Left renal pelvis (tissue), 4 donors: ENCODE measurements at regions not wholly inside any gene's neighbourhood (a gene's known extent, or its start where the extent isn't known, plus 50 kb on each side); places are given as distances from the start of the nearest gene placed in this dataset.
"Not testable (repeated sequence)": the region's sequence is repeated elsewhere in the genome, so short reads cannot be mapped to it uniquely, and the experiment has no call there.

ENCODE experiments used
- DNase-seq, 4 donors: peaks; one replicate each; pipeline ENCODE4 v3.0.0-alpha.2; 2013; ENCODE audit warnings: low read depth in 4 of 4, low spot score in 3 of 4

GRCh38 chr2:17148407-17149145 lies 369.7 kb downstream of the RAD51AP2 start:
- peak in 2 of 4 donors; percentile 6 to 38 for DNase-seq

GRCh38 chr2:17146358-17146757 lies 371.9 kb downstream of the RAD51AP2 start:
- no peak for DNase-seq

DNA sequence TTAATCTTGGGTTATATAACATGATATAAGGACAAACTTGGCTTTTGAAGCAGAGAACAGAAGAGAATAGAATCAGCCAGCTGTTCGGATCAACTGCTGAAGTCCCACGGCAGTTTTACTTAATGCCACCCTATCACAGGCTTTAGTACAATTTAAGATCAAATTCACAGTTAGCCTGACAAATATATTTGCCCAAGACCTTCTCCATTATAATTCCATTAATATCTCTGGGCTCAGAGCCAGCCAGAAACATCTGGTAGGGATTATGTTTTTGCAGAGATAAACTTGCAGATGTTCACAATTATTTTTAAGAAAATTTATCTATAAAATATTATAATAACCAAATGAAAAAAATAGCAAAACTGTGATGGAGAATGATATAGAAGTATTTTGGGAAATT lies 381.4 kb downstream of the RAD51AP2 start:
- DNase-seq = no peak

DNA sequence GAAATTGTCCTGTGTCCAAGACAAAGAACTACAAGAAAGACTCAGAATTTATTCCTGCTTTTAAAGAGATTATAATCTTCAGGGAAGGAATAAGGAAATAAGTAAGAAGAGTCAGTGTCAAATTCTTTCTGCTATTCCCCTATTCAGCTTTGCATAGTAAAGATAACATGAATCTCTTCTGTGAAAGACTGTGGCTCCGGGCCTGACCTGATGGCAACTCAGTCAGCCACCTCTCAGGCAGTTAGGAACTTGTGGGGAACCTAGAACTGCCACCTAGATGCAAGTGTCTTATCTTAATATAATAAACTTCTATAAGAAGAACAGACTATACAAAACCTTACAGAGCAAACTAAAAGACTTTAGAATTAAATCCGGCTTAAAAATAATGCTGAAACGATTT lies 382.0 kb downstream of the RAD51AP2 start:
- no peak for DNase-seq

GRCh38 chr2:17135619-17136018 lies 382.6 kb downstream of the RAD51AP2 start:
- no peak for DNase-seq

DNA sequence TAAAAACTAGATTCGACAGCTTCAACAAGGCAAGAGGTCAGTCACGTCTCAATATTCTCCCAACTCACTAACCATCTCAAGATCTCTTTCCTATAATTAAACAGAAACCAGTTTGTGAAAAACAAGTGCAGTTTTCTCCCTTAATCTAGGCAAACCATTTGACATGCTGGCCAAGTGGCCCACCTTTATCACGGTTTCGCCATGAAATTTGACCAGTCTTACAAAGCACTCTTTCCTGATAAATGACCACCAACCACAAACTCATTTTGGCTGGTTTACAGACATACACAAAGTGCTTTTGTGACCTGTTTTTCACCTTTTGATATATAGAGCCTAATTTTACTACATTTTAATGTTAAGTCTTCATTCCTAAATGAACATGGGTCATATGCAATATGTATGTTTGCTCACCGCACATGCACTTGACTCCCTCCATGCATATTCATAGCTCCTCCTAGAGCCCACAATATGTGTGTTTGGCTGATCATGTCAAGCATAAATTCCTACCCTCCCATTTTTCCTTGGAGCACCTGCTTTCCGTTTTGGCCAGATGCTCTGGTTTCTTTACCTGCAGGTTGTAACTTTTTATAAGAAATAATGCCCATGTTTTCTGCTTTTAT lies 385.1 kb downstream of the RAD51AP2 start:
- no peak for DNase-seq

DNA sequence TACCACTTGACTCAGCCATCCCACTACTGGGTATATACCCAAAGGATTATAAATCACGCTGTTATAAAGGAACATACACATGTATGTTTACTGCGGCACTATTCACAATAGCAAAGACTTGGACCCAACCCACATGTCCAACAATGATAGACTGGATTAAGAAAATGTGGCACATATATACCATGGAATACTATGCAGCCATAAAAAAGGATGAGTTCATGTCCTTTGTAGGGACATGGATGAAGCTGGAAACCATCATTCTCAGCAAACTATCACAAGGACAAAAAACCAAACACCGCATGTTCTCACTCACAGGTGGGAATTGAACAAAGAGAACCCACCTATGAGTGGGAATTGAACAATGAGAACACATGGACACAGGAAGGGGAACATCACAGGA lies 387.6 kb downstream of the RAD51AP2 start:
- DNase-seq = not testable (repeated sequence)

DNA sequence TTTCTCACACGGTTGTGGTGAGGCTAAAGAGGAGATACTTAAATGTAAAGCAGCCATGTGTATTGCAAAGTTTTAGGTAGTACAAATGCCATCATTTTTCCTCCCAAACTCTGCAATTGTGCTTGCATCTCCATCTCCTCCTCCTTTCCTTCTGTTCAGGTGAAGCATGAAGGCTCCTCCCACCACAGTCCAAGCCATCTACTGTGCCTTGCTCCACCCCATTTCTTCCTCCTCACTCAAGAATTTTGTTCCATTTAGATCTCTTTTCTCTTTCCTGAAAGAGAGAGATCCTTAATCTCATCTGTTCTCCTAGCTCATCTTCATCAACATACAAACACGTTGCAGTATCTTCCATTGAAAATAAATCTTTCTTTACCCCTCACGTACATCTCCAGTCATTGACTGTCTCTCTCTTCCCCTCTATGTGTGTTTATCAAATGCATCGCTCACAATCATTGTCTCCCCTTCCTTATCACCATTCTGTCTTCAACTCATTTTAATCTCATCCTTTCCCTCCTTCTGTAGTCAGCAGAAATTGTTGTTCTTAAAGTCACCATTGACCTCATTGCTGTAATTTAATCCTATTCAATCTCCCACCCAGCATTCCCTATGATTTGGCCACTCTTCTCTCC lies 392.1 kb downstream of the RAD51AP2 start:
- DNase-seq = no peak

GRCh38 chr2:17124575-17125318 lies 393.5 kb downstream of the RAD51AP2 start:
- no peak for DNase-seq

DNA sequence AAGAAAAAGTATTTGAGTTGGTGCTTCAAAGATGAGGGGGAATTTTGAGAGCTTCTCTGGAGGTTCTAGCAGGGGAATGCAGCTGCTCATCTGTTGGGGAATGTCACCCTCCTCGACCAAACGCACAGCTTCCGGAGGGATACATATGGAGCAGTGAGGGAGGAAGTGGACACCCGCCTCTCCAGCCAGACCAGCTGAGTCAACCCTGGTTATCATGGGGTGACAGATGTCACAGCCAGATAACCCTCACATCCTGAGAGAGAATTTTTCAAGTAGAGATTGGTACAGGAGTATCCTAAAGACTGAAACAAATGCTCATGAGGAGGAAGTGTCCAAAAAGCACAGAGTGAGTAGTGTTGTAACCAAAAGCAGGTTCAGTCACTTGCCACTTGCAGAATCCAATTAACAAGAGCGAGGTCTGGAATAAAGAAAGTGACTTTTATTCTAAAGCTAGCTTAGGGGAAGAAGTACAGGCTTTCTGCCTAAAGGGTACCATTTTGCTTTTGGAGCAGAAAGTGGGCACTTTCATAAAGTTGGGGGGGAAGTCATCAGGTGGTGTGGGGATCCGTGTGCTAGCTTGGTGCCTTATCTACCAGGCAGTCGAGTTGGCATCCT lies 395.2 kb downstream of the RAD51AP2 start:
- no peak for DNase-seq

- no peak for DNase-seq
Measured at GRCh38 chr2:17115466-17115865, 402.8 kb downstream of the RAD51AP2 start.

GRCh38 chr2:17115042-17115441 lies 403.2 kb downstream of the RAD51AP2 start:
- DNase-seq = no peak

GRCh38 chr2:17107871-17108270 lies 410.4 kb downstream of the RAD51AP2 start:
- DNase-seq = no peak

DNA sequence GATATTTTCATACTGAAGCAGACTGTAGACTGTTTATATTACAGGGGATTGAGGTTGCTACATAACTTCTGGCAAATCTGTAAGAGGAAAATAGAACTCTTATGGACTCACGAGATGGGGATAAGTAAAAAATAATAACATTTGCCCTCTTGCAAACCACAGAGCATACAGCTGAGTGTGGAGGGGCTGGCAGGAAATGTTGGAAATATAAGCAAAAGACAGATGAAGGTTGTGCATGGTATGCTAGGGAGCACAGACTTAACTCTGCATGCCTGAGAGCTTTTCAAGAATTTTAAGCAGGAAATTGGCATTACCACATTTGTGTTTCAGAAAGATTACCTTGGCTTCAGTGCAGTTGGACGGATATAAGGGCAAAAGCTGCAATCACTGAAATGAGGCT lies 411.1 kb downstream of the RAD51AP2 start:
- no peak for DNase-seq

DNA sequence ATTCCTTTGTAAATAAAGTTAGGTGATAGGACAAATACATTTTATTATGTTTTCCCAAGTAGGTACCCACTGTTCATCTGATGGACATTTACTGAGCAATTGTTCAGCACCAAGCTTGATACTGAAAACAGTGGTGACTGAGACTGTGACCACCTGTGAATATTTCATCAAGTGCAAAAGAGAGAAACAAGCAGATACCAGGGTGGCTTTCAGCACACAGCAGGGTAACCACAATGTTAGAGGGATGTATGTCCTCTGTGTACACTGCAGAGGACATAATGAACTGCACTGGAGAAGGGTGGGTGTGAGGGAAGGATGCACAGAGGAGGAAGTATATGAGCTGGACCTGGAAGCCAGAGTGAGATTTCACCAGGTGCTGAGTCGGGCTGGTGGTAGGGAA lies 411.8 kb downstream of the RAD51AP2 start:
- DNase-seq = no peak

GRCh38 chr2:17104454-17104853 lies 413.8 kb downstream of the RAD51AP2 start:
- no peak for DNase-seq

DNA sequence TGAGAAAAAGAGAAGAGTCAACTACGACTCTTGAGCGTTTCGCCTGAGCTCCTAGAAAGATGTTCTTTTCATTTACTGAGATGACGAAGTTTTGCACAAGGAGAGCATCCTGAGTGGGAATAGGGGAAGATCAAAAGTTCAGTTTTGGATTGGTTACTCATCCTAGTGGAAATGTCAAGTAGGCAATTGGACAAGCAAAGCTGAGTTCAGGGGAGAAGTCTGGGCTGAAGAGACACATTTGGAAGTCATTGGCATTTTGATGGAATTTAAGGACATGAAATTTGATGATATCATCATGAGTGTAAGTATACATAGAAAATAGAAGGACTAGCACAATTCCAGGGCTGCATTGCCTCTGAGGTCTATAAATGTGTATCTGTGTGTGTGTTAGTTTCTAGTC lies 416.6 kb downstream of the RAD51AP2 start:
- DNase-seq = no peak

DNA sequence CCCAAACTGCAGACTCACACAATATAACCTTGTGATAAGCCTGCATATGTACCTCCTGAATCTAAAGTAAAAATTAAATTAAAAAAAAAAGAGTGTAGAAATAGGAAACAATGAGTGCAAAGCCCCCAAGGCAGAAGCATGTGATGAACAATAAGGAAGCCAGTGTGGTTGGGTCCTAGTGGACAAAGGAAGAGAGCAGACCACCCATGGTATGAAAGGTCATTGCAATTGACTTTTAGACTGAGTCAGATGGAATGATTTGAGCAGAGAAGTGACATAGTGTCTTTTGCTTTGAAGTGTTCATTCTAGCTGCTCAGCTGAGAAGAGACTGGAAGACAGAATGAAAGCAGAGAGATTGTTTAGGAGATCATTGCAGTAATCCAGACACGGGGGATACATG lies 417.1 kb downstream of the RAD51AP2 start:
- no peak for DNase-seq

- no peak for DNase-seq
Measured at GRCh38 chr2:17095340-17095739, 422.9 kb downstream of the RAD51AP2 start.

GRCh38 chr2:17093712-17094111 lies 424.5 kb downstream of the RAD51AP2 start:
- no peak for DNase-seq

DNA sequence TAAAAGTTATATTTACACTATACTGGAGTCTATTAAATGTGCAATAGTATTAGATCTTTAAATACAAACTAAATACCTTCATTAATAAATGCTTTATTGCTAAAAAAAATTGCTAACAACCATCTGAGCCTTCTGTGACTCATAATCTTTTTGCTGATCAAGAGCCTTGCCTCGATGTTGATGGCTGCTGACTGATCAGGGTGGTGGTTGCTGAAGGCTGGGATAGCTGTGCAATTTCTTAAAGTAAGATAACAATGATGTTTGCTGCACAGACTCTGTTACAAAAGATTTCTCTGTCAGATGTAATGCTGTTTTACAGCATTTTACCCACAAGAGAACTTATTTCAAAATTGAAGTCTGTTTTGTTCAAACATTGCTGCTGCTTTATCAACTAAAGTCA lies 421.4 kb upstream of the CYRIA start:
- no peak for DNase-seq
